Stimulated activated naive CD8-positive, alpha-beta T cell treated with anti-CD3 and anti-CD28 coated beads, Interleukin-15, amount 100 ng/mL, for 72 hours (primary cell): ENCODE measurements at regions not wholly inside any gene's neighbourhood (a gene's known extent, or its start where the extent isn't known, plus 50 kb on each side); places are given as distances from the start of the nearest gene placed in this dataset.
"Not testable (repeated sequence)": the region's sequence is repeated elsewhere in the genome, so short reads cannot be mapped to it uniquely, and the experiment has no call there.

Experiments used
- ATAC-seq: fragments of 150-1000 bp; cut with Tn5 transposase; 2 replicates; pipeline ENCODE4 v1.10.0; 2021; ENCODE audit warnings: mild to moderate bottlenecking, moderate library complexity
- DNase-seq, 2 donors: peaks; one replicate each; pipeline ENCODE4 v3.0.0; 2021 to 2022
- H3K27ac Mint-ChIP-seq, 2 donors: one replicate each; pipeline ENCODE4 v1.8.0; 2022; ENCODE audit warnings: mild to moderate bottlenecking in 2 of 2, mixed read lengths in 2 of 2, moderate library complexity in 2 of 2
- H3K27me3 Mint-ChIP-seq: one replicate; pipeline ENCODE4 v1.8.0; 2022; ENCODE audit warnings: mixed read lengths
- H3K4me1 Mint-ChIP-seq: one replicate; pipeline ENCODE4 v1.8.0; 2022; ENCODE audit warnings: mild to moderate bottlenecking, mixed read lengths
- H3K4me3 Mint-ChIP-seq, 2 donors: one replicate each; pipeline ENCODE4 v1.8.0; 2022; ENCODE audit warnings: mild to moderate bottlenecking in 2 of 2, mixed read lengths in 2 of 2, moderate library complexity in 1 of 2
- H3K9me3 Mint-ChIP-seq, 2 donors: one replicate each; pipeline ENCODE4 v1.8.0; 2022; ENCODE audit warnings: mixed read lengths in 2 of 2

DNA sequence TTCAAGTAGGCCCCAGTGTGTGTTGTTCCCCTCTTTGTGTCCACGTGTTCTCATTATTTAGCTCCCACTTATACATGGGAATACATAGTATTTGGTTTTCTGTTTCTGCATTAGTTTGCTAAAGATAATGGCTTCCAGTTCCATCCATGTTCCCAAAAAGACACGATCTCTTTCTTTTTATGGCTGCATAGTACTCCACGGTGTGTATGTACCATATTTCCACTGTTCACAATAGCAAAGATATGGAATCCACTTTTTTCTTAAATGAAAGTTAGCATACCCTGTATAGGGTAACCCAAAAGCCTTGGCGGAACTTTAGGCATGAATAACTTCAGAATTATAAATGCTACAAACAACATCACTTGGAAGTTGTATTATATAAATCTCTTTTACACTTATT lies 83.4 kb upstream of the NDUFV2 start:
- H3K4me1 Mint-ChIP-seq: peaks cover 15% of the 10 kb centered on the region
- H3K4me3 Mint-ChIP-seq: no peak overlapping the region

DNA sequence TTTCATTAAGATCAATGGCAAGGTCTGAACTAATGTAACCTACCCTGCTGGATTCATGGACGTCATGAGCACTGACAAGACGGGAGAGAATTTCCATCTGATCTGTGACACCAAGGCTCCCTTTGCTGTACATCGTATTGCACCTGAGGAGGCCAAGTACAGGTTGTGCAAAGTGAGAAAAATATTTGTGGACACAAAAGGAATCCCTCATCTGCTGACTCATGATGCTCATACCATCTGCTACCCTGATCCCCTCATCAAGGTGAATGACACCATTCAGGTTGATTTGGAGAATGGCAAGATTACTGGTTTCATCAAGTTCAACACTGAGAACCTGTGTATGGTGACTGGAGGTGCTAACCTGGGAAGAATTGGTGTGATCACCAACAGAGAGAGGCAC lies 82.3 kb upstream of the NDUFV2 start:
- ATAC-seq (no peak), DNase-seq (no peak)
- H3K27ac Mint-ChIP-seq: no peak overlapping the region
- H3K9me3 Mint-ChIP-seq: no peaks in the 10 kb centered on the region
- H3K4me1 Mint-ChIP-seq: peaks cover 15% of the 10 kb centered on the region
- H3K27me3 Mint-ChIP-seq: no peaks in the 10 kb centered on the region
- H3K4me3 Mint-ChIP-seq: no peak overlapping the region

More for the DNA sequence above, 83.4 kb upstream of the NDUFV2 start:
- DNase-seq (no peak), ATAC-seq (no peak)
- no peaks in the 10 kb centered on the region for H3K27me3 Mint-ChIP-seq
- no peaks in the 10 kb centered on the region for H3K9me3 Mint-ChIP-seq
- no peak overlapping the region for H3K27ac Mint-ChIP-seq

DNA sequence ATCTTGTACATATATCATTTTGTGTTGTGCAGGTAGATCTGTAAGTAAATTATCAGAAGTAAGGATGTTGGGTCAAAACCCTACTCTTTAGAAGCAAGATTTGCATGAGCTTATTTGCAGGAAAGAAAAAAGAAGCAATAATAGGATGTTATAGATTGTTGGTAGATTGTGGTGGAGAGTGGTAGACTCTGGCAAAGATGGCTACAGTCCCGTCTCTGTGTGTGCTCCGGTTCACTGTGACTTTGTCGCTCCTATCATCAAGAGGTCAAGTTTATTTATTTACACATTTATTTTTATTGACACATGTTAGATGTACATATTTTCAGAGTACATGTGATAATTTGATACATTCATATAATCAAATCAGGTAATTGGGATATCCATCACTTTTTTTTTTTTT lies 81.0 kb upstream of the NDUFV2 start:
- Mint-ChIP-seq H3K4me1 (peaks cover 15% of the 10 kb centered on the region), H3K4me3 (no peak overlapping the region), H3K9me3 (no peaks in the 10 kb centered on the region), H3K27me3 (no peaks in the 10 kb centered on the region), H3K27ac (no peak overlapping the region)
- no peak for ATAC-seq
- no peak for DNase-seq

DNA sequence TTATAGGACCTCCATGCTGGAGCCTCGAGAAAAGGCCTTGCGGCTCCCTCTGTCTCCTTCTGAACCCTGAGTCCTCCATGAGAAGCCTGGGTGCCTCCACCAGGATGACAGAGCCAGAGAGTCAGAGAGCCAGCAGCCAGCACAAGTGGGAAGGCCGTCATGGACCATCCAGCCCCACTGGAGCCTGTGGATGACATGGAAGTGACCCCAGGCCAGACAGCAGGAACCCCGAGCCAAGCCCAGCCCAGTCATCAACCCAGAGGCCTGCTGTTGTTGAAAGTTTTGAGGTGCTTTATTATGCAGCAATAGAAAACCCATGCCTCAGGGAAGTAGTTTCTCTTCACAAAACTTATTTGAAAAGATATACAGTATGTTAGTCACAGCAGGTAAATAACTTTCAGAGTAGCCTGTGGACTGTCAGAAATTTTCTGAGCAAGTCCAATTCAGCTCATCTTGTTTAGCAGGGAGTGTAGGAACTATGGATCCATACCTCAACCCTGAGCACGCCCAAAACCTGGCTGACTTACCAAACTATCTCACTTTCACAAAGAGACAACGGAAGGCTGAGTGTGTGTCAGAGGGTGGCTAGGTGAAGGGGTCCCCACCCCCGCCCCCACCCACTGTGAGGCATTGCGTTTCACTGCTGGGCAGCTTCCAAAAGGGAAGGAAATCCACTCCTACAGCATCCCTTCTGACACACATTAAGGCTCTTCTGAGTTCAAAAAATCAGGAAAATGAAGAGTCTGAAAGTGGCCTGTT lies 79.9 kb upstream of the NDUFV2 start:
- H3K4me1 Mint-ChIP-seq: peaks cover 4% of the 10 kb centered on the region
- H3K9me3 Mint-ChIP-seq: no peaks in the 10 kb centered on the region
- H3K4me3 Mint-ChIP-seq: no peak overlapping the region
- no peak for ATAC-seq
- no peaks in the 10 kb centered on the region for H3K27me3 Mint-ChIP-seq
- DNase-seq: no peak
- H3K27ac Mint-ChIP-seq: no peak overlapping the region

DNA sequence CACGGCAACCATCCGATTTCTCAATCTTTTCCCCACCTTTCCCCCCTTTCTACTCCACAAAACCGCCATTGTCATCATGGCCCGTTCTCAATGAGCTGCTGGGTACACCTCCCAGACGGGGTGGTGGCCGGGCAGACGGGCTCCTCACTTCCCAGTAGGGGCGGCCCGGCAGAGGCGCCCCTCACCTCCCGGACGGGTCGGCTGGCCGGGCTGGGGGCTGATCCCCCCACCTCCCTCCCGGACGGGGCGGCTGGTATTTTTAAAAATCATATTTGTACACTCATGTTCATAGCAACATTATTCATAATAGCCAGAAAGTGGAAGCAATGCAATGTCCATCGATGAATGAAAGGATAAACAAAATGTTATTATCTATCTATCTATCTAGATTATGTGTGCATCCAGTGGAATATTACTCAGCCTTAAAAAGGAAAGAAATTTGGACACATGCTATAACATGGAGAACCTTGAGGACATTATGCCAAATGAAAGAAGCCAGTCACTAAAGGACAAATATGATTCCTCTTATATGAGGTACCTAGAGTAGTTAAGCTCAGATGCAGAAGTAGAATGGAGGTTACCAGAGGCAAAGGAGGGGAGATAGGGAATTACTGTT lies 78.4 kb upstream of the NDUFV2 start:
- not testable (repeated sequence) for DNase-seq, H3K4me3 Mint-ChIP-seq, H3K27ac Mint-ChIP-seq, H3K27me3 Mint-ChIP-seq, ATAC-seq, H3K9me3 Mint-ChIP-seq, H3K4me1 Mint-ChIP-seq

DNA sequence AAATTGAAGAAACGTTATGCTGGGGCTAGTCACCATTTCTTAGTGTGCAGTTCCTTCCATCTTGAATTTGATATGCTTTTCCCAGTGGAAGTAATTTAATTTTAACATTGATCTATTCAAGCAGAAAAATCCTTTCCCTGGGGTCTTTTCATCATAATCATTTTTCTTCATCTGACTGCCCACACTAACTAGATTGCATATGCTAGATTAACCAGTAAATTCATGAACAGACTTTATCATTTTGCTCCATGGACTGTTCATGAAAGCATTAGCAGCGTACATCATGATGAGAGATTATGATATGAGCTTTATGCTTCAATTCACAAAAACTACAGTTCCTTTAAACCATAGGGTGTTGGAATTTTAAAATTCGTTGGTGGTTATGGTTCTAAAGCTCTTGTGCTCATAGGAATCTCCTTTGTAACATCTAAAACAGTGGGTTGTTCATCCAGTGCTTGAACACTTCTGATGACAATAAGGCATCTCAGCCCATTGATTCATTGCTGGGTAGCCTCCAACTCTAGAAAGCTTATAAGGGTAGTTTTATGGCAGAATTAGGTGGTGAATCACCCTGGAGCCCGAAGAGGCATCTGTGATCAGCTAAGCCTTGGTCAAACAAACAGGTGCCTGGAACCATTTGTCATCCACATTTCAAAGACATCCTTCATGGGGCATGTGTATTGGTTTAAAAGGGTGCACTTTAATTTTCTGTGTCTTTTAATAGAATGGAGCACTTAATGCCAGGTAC lies 77.2 kb upstream of the NDUFV2 start:
- no peak for DNase-seq
- no peaks in the 10 kb centered on the region for H3K27me3 Mint-ChIP-seq
- no peak for ATAC-seq
- no peak overlapping the region for H3K27ac Mint-ChIP-seq
- H3K4me1 Mint-ChIP-seq: no peaks in the 10 kb centered on the region
- H3K9me3 Mint-ChIP-seq: no peaks in the 10 kb centered on the region
- no peak overlapping the region for H3K4me3 Mint-ChIP-seq

DNA sequence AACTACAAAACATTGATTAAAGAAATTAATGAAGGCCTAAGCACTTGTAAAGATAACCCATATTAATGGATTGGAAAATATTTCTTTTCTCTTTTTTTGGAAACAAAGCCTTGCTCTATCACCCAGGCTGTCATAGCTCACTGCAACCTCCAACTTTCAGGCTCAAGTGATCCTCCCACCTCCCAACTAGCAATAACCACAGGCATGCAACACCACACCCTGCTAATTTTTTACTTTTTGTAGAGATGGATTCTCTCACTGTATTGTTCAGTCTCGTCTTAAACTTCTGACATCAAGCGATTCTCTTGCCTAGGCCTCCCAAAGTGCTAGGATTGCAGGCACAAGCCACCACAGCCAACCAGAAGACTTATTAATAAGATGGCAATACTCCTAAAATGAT lies 73.4 kb upstream of the NDUFV2 start:
- H3K27me3 Mint-ChIP-seq: no peaks in the 10 kb centered on the region
- no peak for ATAC-seq
- no peak overlapping the region for H3K4me3 Mint-ChIP-seq
- H3K27ac Mint-ChIP-seq: no peak overlapping the region
- DNase-seq: no peak
- H3K9me3 Mint-ChIP-seq: no peaks in the 10 kb centered on the region
- H3K4me1 Mint-ChIP-seq: no peaks in the 10 kb centered on the region

DNA sequence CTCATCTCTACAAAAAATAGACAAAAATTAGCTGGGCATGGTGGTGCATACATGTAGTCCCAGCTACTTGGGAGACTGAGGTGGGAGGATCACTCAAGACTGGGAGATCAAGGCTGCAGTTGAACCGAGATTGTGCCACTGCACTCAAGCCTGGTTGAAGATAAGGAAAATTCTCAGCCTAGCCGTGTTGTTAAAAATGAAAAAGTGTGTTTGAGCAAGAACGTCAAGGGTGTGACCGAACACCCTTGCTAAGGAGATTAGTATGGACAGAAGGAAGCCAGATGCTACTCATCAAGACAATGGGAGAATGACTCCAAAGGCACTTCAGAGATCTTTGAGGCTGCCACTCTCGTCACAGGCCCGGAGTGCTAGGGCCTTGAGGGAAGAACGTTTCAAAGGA lies 70.0 kb upstream of the NDUFV2 start:
- Mint-ChIP-seq H3K4me3 (no peak overlapping the region), H3K4me1 (no peaks in the 10 kb centered on the region), H3K27me3 (no peaks in the 10 kb centered on the region), H3K27ac (no peak overlapping the region), H3K9me3 (no peaks in the 10 kb centered on the region)
- no peak for ATAC-seq
- DNase-seq: no peak

DNA sequence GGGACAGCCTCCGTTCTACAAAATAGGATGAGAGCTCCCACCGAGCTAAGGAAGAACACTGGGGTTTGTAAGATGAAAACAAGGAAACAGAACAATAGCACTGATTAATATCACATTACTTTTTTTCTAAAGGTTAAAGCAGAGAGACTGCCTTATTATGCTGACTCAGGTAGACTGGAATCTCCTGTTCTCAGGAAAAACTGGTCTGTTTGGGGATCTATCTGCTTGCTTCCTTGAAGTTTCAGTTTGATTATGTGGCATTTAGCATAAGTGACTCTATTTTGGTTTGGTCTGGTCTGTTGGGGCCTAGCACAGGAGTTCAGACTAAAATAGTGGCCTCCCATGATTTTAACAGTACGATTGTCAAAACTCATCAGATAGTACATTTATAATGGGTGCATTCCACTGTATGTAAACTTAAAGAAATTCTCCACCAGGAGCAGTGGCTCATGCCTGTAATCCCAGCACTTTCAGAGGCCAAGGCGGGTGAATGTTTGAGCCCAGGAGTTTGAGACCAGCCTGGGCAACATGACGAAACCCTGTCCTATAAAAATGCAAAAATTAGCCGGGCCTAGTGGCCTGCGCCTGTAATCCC lies 64.1 kb upstream of the NDUFV2 start:
- ATAC-seq: no peak
- H3K9me3 Mint-ChIP-seq: no peaks in the 10 kb centered on the region
- no peak for DNase-seq

DNA sequence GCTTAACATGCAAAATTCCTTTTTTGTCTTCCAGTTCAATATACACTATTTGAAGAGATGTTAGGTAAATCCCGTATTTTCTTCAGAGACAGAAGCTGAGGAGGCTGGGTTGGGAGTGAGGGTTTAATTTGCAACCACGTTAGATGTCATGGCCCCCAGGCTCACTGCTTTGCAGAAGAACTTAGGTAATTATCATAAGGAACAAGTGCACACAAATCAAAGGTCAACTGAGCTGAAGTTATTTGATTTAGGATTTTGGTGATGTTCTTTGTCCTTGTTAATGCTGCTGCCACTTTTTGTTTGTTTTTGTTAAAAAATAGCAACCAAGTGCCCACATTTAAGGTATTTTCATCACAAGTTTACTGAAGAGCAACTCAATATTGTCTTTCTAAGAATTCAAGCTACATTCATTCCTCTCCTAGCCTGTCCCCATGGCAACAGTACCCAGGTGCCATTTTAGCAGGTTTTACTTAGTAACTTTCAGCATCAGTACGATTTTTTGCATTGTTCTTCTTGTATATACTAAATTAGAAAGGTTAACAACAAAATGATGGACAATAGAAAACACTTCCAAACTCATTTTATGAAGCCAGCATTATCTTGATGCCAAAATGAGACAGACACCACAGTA lies 62.9 kb upstream of the NDUFV2 start:
- Mint-ChIP-seq H3K27me3 (no peaks in the 10 kb centered on the region), H3K4me1 (no peaks in the 10 kb centered on the region), H3K27ac (no peak overlapping the region), H3K4me3 (no peak overlapping the region), H3K9me3 (no peaks in the 10 kb centered on the region)
- no peak for DNase-seq
- no peak for ATAC-seq

More for the DNA sequence above, 64.1 kb upstream of the NDUFV2 start:
- no peak overlapping the region for H3K27ac Mint-ChIP-seq
- no peaks in the 10 kb centered on the region for H3K27me3 Mint-ChIP-seq
- no peaks in the 10 kb centered on the region for H3K4me1 Mint-ChIP-seq
- no peak overlapping the region for H3K4me3 Mint-ChIP-seq

DNA sequence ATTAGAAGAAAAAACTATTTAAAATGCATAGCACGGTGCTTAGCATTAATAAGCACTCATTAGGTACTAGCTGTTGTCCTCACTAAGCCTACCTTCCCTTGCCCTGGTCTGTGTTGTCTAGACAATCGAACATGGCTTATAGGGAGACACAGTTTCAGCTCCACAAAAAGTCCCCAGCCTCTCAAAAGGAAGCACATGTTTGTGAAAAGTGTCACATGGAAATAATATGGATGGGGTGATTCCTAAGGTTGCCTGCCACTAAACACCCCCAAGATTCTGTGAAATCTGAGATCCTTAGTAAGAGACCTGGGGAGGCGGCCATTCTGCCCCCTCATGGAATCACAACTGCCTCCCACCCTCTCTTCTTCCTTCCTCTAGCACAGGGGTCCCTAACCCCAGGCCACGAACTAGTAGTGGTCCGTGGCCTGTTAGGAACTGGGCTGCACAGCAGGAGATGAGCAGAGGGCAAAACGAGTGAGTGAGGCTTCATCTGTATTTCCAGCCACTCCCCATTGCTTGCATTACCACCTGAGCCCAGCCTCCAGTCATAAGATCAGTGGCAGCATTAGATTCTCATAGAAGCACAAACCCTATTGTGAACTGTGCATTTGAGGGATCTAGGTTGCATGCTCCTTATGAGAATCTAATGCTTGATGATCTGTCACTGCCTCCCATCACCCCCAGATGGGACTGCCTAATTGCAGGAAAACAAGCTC lies 59.6 kb upstream of the NDUFV2 start:
- ATAC-seq: no peak
- no peaks in the 10 kb centered on the region for H3K9me3 Mint-ChIP-seq
- no peak for DNase-seq
- H3K4me1 Mint-ChIP-seq: no peaks in the 10 kb centered on the region
- no peak overlapping the region for H3K27ac Mint-ChIP-seq
- H3K27me3 Mint-ChIP-seq: no peaks in the 10 kb centered on the region
- H3K4me3 Mint-ChIP-seq: no peak overlapping the region

DNA sequence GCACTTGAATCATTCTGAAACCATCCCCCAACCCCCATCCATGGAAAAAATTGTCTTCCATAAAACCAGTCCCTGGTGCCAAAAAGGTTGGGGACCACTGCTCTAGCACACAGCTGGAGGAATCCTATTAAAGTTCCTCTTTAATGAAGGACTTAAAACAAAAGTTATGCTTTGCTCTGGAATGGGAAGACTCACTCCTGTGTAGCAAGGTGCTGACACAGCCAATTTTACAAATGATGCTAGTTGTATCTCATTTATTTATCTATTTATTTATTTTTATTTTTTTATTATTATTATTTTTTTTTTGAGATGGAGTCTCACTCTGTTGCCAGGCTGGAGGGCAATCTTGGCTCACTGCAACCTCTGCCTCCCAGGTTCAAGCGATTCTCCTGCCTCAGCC lies 58.9 kb upstream of the NDUFV2 start:
- Mint-ChIP-seq H3K9me3 (peaks cover 0 to 2% of the 10 kb centered on the region in 2 donors), H3K27ac (no peak overlapping the region), H3K4me3 (no peak overlapping the region), H3K4me1 (peaks cover under 1% of the 10 kb centered on the region), H3K27me3 (no peaks in the 10 kb centered on the region)
- ATAC-seq (no peak), DNase-seq (no peak)

DNA sequence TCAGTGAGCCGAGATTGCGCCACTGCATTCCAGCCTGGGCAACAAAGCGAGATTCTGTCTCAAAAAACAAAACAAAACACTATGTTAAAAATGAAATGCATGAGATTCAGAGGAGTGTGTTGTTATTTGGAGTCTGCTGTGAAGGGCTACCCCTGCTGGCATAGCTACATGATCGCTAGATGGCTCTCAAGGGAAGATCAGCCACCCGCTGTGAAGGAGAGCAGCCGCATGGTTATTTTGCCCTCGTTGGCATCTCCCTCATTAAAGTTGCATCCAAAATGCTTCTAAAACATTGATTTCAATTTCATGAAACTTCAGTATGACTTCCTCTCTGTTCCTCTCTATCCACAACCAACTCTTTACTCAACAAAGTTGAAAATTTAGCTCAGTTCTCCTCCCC lies 54.8 kb upstream of the NDUFV2 start:
- H3K9me3 Mint-ChIP-seq: peaks cover 23 to 25% of the 10 kb centered on the region in 2 donors
- no peak for DNase-seq
- no peaks in the 10 kb centered on the region for H3K27me3 Mint-ChIP-seq
- H3K4me3 Mint-ChIP-seq: no peak overlapping the region
- ATAC-seq: no peak
- H3K4me1 Mint-ChIP-seq: peaks cover 8% of the 10 kb centered on the region
- H3K27ac Mint-ChIP-seq: no peak overlapping the region

DNA sequence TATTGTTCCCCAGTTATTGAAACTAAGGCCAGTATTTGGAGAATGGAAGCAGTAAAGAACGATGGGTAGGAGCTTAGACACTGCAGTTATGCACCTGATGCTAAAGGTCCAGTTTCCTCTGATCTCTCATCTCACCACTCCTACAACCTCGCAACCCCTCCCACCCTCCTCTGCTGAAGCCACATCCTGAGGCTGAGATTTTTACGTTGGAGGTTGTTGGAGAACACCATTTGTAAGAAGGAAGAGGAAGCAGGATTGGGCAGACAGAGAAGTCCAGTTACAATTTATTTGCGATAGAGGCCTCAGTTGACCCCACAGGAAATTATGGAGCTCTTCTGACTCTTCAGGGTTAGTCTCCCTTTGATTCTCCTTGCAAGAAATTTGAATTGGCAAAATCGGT lies 54.3 kb upstream of the NDUFV2 start:
- Mint-ChIP-seq H3K4me1 (peaks cover 8% of the 10 kb centered on the region), H3K27ac (no peak overlapping the region), H3K9me3 (peaks cover 26 to 28% of the 10 kb centered on the region in 2 donors), H3K27me3 (no peaks in the 10 kb centered on the region), H3K4me3 (no peak overlapping the region)
- DNase-seq: no peak
- ATAC-seq: no peak
